HG03354 (cell line): ENCODE measurements at regions not wholly inside any gene's neighbourhood (a gene's known extent, or its start where the extent isn't known, plus 50 kb on each side); places are given as distances from the start of the nearest gene placed in this dataset.
A peak's percentile ranks its signal among the peaks of the same experiment; 100 is the strongest.
"Not testable (repeated sequence)": the region's sequence is repeated elsewhere in the genome, so short reads cannot be mapped to it uniquely, and the experiment has no call there.

ENCODE experiments used
- ATAC-seq: cut with Tn5 transposase; IDR thresholded peaks from one replicate; pipeline ENCODE4 v1.9.1; 2021; ENCODE audit warnings: mild to moderate bottlenecking; ENCODE audit not compliant: unreplicated experiment, poor library complexity, severe bottlenecking

DNA sequence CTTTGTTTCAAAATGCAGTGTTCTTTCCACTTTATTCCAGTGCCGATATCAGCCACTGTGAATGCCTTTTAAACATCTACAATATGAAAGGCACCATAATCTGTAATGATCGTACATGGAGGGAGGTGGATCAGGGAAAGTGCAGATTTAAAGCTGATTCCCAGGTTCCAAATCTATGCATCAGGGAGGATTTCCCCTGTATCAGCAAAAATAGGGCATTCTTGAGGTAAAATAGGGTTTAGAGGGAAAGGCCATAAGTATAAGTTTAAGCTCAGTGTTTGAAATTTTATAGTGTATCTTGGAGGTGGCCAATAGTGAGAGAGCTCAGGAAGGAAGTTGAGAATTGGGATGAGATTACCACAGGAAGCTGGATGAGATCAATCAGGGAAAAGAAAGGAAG lies 289.7 kb upstream of the ID4 start:
- no peak for ATAC-seq

DNA sequence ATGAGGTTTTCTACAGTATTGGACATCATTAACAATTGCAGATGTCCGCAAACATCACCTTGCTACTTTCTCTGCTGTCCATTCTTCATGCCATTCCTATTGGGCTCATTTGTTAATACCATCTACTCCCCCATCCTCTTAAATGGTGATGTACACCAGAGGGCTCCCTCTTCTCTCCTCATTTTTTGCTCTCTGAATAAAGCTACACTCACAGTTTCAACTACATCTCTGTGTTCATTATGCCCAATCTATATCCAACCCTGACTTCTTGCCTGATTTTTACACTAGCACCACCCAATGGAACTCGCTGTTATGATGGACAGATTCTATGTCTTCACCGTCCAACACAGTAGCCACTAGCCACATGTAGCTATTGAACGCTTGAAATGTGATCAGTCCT lies 288.1 kb upstream of the ID4 start:
- ATAC-seq, result no peak

DNA sequence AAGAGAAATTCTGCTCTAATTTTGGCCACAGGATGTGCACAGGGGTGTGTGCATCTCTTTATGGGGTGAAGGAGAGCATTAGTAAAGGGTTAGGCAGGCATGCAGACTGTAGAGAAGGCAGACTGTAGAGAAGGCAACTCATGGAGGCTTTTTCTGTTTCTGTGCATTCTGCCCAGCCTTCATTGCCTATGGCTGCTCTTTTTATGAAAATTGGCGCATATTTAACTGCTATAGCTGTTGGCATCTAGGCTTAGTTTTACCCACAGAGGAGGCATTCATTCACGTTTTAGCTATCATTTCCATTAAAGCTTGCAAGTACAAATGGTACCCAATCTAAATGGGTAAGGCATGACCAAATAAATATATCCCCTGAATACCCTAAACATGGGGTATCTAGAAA lies 286.8 kb upstream of the ID4 start:
- ATAC-seq, result no peak

DNA sequence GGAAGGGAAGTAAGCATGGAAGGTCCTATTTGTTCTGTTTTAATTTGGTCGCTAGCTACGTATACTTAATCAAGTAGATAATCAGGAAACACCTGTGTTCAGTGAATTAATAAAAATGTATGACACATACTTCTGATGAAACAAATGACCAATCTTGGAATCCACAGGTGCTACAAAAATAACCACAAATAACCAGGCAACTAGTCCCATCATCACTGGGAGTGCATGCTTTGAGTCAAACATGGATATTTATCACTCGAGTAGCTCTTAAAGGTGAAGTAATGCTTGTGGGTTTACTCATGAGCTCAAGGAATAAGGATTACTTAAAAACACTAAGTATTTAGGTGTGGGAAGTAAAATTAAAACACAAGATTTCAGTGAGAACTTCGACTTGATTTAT lies 285.6 kb upstream of the ID4 start:
- no peak for ATAC-seq

DNA sequence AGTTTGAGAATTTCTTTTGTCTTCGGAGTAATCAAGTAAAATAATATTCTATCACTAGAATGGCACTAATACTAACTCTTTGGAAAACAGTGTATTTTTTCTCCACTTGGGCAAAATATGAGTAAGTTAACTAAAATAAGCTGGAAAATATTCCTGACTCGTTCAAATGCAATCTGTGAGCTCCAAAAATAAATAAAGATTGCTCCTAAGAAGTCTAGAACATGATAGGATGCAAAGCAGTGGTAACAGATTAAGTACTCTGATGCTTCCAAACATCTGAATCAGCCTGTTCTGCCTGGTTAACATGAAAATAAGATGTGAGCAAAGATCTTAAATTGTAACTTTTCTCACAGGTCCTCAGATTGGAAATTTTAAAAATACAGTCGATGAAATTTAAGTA lies 285.1 kb upstream of the ID4 start:
- no peak for ATAC-seq

DNA sequence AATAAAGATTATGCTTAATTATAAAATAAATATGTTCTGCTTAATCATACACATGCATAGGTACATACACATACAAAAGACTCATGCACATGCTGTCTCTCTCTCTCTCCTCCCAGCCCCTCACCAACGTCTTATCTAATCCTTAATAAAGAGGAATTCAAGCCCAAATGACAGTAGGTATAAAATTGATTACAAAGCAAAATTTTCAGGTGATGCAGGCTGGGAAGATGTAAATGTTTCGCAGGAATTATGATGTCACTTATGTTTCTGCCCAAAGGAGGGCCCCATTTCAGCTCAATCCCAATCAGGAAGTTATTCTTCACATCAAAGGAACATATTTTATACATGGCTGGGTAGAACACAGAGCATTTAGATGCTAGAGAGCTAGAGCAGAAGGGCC lies 284.6 kb upstream of the ID4 start:
- no peak for ATAC-seq

DNA sequence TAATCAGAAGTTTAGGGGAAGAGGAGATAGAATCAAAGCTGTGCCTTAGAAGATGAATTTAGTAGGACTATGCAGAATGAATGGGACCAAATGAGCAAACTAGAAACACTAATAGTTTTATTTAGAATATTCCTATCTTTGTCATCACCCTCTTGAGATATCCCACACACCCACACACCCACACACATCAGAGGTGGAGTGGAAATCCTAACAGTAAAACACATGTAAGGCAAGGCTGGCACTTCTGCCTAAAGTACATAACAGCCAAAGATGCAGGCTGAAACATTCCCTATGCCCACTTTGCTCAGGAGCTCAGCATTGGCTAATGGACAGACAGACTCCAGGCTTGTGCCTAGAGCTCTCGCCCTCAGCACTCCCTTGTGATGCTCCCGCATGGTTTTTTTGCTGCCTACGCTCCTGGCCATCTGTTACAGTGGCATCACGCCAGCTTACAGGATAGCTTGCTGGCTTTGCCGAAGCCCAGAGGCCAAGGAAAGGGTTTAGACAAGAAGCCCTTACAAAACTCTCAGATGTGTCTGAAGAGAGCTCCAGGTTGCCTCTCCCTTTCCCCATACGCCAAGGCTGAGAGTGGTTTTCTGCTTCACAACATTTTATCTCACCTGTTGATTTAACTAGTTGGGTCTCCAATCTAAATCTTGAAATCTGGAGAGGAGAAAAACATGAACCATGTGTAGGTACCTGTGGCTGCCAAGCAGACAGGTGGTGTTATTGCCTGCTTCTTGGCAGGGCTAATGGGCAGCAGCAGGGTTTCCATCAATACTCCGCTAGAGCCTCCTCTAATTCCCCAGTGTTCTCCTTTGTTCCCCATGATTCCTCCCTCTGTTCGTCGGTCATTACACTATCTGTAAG lies 282.6 kb upstream of the ID4 start:
- ATAC-seq, result no peak

DNA sequence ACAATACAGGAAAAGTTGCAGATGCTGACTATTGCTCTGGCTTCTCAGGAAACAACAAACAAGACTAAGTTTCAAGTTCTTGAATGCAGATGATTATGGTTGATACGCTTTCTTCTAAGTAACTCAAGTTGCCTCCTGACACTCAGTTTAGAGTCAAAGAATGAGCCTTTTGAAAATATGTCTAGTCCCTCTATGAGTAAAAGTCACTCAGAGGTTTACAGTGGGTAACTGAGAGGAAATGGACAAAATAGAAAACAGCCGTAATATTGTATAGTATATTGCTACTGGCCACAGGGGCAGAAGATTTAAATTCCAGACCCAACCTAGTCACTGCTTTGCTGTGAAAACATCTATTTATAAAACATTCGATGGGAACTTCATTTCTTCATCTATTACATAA lies 280.0 kb upstream of the ID4 start:
- no peak for ATAC-seq

DNA sequence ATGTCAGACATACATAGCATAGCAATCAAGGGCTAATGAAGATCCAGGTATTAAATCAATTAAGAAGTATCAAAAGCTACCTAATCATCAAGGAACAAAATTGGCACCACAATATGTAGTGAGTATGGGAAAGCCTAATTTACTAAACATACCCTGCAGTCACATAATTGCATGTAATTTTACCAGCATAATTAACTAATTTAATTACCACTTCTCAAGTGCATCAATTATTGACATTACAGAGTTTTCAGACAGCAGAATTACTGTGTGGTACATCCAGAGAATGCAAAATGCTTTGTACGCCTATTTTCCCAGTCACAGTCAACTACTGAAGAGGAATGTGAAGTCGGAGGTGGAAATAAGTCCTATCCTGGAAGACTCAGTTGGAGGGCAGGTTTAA lies 279.0 kb upstream of the ID4 start:
- no peak for ATAC-seq

DNA sequence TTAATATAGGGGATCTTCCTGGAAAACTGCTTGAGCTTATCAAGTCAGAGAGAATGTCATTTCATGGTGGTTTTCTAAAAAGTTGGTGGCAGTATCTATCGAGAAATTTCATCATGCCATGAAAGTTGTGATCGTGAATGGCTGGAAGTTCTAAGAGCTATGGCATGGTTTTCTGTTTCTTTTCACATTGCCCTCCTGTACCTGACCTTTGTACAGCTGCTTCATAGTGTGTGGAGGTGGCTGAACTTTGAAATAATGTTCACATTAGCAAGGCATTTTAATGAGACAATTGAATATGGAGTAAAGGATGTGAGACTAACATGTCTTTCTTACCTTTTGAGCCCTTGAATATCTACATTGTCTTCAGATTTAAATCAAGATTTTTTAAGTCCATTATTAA lies 278.2 kb upstream of the ID4 start:
- ATAC-seq, result no peak

DNA sequence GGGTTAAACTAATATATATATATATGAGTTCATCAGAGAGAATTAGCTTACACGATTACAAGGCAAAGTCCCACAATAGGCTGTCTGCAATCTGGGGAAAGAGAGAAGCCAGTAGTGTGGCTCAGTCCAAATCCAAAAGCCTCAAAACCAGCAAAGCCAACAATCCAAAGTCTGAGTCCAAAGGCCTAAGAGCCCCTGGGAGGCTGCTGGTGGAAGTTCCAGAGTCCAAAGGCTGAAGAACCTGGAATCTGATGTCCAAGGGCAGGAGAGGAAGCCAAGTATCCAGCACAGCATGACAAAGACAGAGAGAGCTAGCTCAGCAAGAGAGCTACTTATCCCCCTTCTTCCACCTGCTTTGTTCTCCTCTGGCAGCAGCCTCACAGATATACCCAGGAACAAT lies 274.7 kb upstream of the ID4 start:
- no peak for ATAC-seq

DNA sequence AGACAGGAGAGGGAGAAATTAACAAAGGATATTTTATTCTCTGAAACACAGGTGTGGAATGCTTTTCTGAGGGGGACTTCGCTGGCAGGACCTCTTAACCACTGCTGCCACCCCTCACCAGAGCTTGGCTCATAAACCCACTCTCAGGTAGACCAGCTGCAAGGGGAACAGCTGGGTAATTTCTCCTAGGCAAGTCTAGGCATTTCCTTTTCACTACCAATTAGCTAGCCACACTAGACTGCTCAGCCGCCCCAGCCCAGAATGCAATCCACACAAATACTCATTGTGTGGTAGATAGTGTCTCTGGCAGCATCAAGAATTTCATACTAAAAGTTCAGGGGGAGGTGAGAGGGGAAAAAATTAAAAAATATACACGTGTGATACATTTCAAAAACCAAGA lies 267.6 kb upstream of the ID4 start:
- ATAC-seq, result no peak

DNA sequence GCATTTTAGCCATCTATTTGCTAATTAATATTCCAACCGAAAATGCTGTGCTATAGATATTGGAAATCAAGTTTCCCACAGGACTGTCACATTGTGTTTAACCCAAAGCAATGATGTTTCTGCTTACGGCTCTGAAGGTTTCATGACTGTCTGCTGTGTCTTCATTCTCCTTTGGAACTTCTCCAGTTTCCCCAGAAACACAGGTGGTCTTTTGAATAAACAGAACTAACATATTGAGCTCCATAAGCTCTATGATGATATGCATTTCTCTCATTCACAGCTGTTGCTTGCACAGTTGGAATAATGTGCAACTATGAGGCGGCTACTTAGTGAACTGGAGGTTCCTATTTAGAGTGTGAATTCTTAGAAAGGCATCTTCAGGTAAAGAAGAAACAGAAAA lies 266.0 kb upstream of the ID4 start:
- no peak for ATAC-seq

DNA sequence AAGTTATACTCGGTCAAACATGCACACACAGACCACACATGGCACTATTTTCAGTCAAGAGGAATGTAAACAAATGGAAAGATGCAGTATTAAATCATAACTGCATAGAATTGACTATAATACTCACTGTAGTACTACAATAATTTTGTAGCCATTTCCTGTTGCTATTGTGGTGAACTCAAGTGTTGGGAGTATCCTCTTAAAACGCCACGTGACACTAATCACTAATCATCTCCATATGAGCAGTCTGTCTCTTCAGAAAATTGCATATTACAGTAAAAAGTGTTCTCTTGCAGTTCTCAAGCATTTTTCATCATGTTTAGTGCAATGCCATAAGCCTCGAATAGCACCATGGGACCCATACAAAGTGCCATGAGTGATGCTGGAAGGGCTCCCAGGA lies 258.7 kb upstream of the ID4 start:
- no peak for ATAC-seq

DNA sequence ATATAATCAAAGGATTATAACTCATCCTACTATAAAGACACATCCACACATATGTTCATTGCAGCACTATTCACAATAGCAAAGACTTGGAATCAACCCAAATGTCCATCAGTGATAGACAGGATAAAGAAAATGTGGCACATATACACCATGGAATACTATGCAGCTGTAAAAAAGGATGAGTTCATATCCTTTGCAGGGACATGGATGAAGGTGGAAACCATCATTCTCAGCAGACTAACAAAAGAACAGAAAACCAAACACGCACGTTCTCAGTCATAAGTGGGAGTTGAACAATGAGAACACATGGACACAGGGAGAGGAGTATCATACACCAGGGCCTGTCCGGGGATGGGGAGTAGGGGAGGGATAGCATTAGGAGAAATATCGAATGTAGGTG lies 253.0 kb upstream of the ID4 start:
- not testable (repeated sequence) for ATAC-seq

DNA sequence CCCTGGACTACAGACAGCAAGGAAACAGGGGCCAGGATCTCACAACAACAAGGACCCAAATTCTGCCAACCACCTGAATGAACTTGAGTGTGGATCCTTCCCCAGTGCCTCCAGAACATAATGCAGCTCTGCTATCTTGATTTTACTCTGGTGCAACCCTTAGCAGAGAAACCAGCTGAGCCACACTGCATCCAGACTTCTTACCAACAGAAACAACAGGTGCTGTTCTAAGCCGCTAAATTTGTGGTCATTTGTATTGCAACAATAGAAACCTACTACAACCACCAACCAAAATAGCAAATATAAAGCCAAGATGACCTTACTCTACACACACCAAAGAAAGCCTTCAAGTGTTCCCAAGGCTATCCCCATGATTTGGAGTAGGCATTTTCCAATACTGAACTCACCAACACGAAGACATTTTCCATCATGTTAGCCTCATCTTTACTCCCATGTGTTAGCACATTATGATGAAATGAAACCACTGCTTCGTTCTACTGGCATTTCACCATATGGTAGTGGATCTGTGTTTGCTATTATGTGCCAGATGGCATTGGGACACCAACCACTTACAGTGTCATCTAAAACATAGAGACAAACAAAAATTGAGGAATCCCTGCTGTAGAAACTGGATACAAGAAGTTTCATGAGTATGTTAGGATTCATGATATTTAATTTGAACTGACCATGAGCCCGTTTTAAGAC lies 249.8 kb upstream of the ID4 start:
- ATAC-seq, result no peak

DNA sequence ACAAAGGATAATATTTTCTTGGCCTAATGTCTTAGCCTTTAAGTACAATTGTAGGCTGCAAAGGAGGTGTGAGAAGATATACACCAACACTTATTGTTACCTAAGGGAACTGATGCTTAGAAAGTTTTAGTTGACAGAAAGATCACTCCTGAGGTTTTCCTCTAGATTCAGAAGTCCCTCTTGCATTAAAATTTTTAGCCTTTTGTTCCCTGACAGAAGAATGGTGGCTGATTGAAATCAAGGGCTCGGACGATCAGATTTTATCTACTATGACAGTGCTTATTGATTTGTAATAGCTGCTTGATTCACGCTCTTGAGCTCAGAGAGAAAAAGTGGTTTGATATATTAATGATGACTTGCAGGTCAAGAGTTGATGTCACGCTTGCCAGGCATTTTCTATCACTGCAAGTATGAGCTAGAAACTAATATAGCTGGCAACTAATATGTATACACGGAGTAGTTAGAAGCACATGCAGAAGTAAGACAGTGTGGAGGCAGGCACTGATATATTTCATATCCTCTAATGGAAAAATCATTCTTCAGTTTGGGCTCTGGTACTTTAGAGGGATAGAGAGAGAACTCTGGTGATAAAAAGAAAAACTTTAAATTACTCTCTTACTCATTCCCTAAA lies 246.6 kb upstream of the ID4 start:
- ATAC-seq, result no peak

DNA sequence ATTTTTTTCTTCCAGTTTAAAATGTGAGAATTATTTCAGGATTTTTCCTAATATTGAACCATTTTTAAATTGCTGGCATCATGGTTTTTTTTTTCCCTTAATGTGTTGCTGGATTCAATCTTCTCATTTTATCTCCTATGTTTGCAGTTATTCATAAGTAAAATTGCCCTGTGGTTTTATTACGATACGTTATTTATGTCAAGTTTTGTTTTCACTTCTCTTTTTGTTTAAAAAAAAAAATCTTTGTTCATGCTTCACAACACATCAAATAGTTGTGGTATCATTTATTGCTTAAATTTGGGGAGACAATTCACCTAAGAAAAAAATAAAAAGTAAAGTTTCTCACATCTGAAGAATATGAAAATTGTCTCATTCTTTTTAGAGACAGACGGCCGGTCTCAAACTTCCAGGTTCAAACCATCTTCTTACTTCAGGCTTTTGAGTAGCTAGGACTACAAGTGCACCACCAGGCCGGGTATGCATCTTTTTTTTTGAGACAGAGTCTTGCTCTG lies 239.3 kb upstream of the ID4 start:
- ATAC-seq, result peak; percentile 55

DNA sequence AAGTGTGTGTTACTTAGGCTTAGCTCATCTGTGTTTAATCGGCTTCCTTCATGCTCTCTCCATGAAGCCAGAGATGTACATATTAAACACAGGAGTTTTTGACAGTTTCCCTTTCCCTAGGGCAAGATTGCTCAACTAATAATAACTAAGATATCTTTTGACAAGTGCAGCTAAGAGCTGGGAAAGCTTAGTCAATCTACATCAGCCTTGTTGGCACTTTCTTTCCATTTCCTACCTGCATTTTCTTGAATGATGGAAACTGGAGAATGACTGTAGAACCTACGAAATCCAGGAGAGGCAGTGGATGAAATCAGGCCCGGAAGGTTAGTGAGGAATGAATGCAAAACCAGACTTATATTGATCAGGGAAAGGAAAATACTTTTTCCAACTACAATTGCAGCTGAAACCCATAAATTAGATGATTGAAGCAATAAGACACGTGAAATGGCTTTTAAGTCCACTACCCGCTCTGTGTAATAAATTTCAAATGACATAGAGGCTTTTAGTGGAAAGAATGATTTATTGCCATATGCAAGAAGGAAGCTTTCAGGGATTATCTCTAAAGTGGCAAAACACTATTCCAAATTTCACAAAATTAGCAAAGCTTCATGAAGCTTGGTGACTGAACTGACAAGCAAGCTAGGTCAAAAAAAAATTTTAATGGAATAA lies 237.2 kb upstream of the ID4 start:
- ATAC-seq, result no peak

DNA sequence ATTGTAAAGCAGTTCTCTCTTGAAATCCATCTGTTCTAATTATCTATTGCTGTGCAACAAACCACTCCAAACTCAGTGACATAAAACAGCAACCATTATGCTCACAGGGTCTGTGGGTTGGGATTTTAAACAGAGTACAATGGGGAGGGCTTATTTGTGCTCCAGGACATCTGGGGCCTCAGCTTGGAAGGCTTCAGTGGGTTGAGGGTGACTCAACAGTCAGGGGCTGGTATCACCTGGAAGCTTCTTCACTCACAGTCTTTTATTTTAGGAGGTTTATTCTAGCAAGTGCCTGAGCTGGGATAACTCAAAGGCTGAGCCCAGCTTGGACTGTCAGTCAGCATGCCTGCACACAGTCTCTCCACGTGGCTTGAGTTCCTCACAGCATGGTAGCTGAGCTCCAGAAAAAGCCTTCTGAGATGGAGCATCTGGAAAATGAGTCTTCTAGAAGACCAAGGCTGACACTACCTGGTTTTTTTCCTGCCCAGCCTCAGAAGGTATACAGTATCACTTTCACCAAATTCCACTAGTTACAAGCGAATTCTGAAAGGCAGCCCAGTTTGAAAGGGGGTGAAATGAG lies 234.6 kb upstream of the ID4 start:
- ATAC-seq, result no peak
